ENCODE measurements at regions not wholly inside any gene's neighbourhood (a gene's known extent, or its start where the extent isn't known, plus 50 kb on each side); places are given as distances from the start of the nearest gene placed in this dataset.

DNA sequence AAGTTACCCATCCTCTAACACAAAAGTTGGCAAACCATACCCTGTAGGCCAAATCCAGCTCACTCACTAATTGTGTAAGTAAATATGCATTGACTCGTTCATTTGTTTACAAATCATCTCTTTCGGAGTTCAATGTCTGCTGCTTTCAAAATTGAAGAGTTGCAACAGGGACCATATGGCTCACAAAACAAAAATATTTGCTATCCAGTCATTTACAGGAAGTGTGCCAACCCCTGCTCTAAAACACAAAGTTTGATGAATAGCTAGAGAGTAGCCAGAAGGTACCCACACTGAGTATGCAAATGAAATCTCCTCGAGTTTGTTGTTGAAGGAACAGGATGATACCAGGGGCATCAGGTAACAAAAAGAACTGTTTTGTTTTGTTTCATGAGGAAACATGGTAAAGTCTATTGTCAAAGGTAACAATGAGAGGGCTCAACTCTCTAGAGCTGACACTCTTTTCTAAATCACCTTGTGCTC is 236.2 kb upstream of the THBS1 start (continued):
- TF ChIP-seq PAWR (CRISPR knock-in tag; IDR thresholded peaks at IDR 0.05; ENCODE audit: borderline replicate concordance) (no peak), NCOR1 (IDR thresholded peaks at IDR 0.05; ENCODE audit: borderline replicate concordance, low read length) (no peak), KDM3A (CRISPR knock-in tag; IDR thresholded peaks at IDR 0.05; ENCODE audit: low read depth) (no peak), ZFP36L1 (CRISPR knock-in tag; IDR thresholded peaks at IDR 0.05) (0 out of 2 replicates have a peak, but pooled peaks have one; percentile 37), FOXK1 (CRISPR knock-in tag; IDR thresholded peaks at IDR 0.05; ENCODE audit: borderline replicate concordance, low read depth) (peak; percentile 68; the same call in 1 of the 2 replicates), ERF (CRISPR knock-in tag; IDR thresholded peaks at IDR 0.05) (0 out of 2 replicates have a peak, but pooled peaks have one; percentile 19), ARNT2 (CRISPR knock-in tag; IDR thresholded peaks at IDR 0.05; ENCODE audit: low read depth) (no peak), ZFP82 (CRISPR knock-in tag; IDR thresholded peaks at IDR 0.05; ENCODE audit: borderline replicate concordance) (no peak), ETV6 (CRISPR knock-in tag; conservative IDR thresholded peaks at IDR 0.05) (no peak), NFKBIZ (CRISPR knock-in tag; IDR thresholded peaks at IDR 0.05) (0 out of 2 replicates have a peak, but pooled peaks have one; percentile 40), SAP130 (CRISPR knock-in tag; IDR thresholded peaks at IDR 0.05; ENCODE audit: low read depth) (peak; percentile 36; the same call in 1 of the 2 replicates), ZNF772 (CRISPR knock-in tag; IDR thresholded peaks at IDR 0.05) (no peak), NPAS2 (CRISPR knock-in tag; IDR thresholded peaks at IDR 0.05; ENCODE audit: borderline replicate concordance) (no peak), FOXA3 (CRISPR knock-in tag; IDR thresholded peaks at IDR 0.05) (peak; percentile 88), FOXK2 (IDR thresholded peaks at IDR 0.05) (no peak), GATAD2A (CRISPR knock-in tag; IDR thresholded peaks at IDR 0.05) (peak; percentile 76), ZNF260 (CRISPR knock-in tag; IDR thresholded peaks at IDR 0.05; ENCODE audit: borderline replicate concordance, low read depth) (no peak), ZNF652 (CRISPR knock-in tag; IDR thresholded peaks at IDR 0.05; ENCODE audit: borderline replicate concordance, low read depth) (no peak), JUND (CRISPR knock-in tag; IDR thresholded peaks at IDR 0.05) (no peak), SOX13 (IDR thresholded peaks at IDR 0.05) (no peak), SOX13 (CRISPR knock-in tag; conservative IDR thresholded peaks at IDR 0.05 in 1 of 2, IDR thresholded peaks at IDR 0.05 in 1 of 2) (peak in 1 of 2 experiments; percentile 67; a peak in 2 of 4 replicates), ZNF343 (CRISPR knock-in tag; IDR thresholded peaks at IDR 0.05) (no peak), RXRB (CRISPR knock-in tag; IDR thresholded peaks at IDR 0.05; ENCODE audit: borderline replicate concordance) (peak; percentile 44; the same call in 1 of the 2 replicates), NFKB2 (CRISPR knock-in tag; IDR thresholded peaks at IDR 0.05; ENCODE audit: borderline replicate concordance) (no peak), POLR2AphosphoS5 (IDR thresholded peaks at IDR 0.05; ENCODE audit: low read depth, low read length) (no peak), ZNF207 (IDR thresholded peaks at IDR 0.05; ENCODE audit: borderline replicate concordance) (no peak), FOXA1 (IDR thresholded peaks at IDR 0.05) (peak; percentile 59; the same call in 1 of the 2 replicates), FOXA1 (CRISPR knock-in tag; IDR thresholded peaks at IDR 0.05) (peak; percentile 55), TCF12 (IDR thresholded peaks at IDR 0.05) (no peak), TCF12 (CRISPR knock-in tag; IDR thresholded peaks at IDR 0.05) (no peak), MZF1 (CRISPR knock-in tag; IDR thresholded peaks at IDR 0.05; ENCODE audit: borderline replicate concordance) (no peak), ZNF549 (CRISPR knock-in tag; IDR thresholded peaks at IDR 0.05) (no peak)
- TF ChIP-seq, protein P1, sequence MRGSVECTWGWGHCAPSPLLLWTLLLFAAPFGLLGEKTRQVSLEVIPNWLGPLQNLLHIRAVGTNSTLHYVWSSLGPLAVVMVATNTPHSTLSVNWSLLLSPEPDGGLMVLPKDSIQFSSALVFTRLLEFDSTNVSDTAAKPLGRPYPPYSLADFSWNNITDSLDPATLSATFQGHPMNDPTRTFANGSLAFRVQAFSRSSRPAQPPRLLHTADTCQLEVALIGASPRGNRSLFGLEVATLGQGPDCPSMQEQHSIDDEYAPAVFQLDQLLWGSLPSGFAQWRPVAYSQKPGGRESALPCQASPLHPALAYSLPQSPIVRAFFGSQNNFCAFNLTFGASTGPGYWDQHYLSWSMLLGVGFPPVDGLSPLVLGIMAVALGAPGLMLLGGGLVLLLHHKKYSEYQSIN (CRISPR knock-in tag; IDR thresholded peaks at IDR 0.05; ENCODE audit: borderline replicate concordance) = no peak
- TF ChIP-seq, protein P2, sequence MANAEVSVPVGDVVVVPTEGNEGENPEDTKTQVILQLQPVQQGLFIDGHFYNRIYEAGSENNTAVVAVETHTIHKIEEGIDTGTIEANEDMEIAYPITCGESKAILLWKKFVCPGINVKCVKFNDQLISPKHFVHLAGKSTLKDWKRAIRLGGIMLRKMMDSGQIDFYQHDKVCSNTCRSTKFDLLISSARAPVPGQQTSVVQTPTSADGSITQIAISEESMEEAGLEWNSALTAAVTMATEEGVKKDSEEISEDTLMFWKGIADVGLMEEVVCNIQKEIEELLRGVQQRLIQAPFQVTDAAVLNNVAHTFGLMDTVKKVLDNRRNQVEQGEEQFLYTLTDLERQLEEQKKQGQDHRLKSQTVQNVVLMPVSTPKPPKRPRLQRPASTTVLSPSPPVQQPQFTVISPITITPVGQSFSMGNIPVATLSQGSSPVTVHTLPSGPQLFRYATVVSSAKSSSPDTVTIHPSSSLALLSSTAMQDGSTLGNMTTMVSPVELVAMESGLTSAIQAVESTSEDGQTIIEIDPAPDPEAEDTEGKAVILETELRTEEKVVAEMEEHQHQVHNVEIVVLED (CRISPR knock-in tag; IDR thresholded peaks at IDR 0.05; ENCODE audit: borderline replicate concordance) = no peak
